ENCODE measurements at regions not wholly inside any gene's neighbourhood (a gene's known extent, or its start where the extent isn't known, plus 50 kb on each side); places are given as distances from the start of the nearest gene placed in this dataset.

DNA sequence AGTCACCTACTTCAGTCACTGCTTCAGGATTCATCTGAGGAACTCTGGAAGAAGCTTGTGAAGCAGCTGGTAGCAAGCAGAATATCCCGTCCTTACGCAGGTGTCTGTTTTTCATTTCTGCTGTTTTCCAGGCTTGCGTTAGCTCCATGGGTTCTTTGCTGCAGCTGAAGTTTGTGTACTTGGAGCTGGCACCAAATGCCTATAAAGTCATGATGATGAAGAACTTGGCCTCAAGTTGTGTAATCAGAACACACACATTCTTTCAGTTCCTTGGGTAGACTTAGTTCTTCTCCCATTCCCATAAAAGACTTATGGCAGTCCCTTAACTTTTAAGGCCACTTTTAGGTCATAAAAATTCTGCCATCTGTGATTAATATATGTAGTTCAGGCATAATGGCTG, 116.7 kb downstream of the LRRC70 start (continued):
- TF ChIP-seq, protein P1, sequence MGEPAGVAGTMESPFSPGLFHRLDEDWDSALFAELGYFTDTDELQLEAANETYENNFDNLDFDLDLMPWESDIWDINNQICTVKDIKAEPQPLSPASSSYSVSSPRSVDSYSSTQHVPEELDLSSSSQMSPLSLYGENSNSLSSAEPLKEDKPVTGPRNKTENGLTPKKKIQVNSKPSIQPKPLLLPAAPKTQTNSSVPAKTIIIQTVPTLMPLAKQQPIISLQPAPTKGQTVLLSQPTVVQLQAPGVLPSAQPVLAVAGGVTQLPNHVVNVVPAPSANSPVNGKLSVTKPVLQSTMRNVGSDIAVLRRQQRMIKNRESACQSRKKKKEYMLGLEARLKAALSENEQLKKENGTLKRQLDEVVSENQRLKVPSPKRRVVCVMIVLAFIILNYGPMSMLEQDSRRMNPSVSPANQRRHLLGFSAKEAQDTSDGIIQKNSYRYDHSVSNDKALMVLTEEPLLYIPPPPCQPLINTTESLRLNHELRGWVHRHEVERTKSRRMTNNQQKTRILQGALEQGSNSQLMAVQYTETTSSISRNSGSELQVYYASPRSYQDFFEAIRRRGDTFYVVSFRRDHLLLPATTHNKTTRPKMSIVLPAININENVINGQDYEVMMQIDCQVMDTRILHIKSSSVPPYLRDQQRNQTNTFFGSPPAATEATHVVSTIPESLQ (CRISPR knock-in tag; IDR thresholded peaks at IDR 0.05), result no peak
- TF ChIP-seq ZBTB21 (CRISPR knock-in tag; IDR thresholded peaks at IDR 0.05; ENCODE audit: borderline replicate concordance), result no peak
- TF ChIP-seq MXD4 (CRISPR knock-in tag; IDR thresholded peaks at IDR 0.05; ENCODE audit: borderline replicate concordance), result no peak
- TF ChIP-seq TEAD1 (CRISPR knock-in tag; IDR thresholded peaks at IDR 0.05), result no peak
- TF ChIP-seq NR3C1 (CRISPR knock-in tag; conservative IDR thresholded peaks at IDR 0.05; ENCODE audit: low read depth), result no peak
- no peak for TF ChIP-seq SOX15 (CRISPR knock-in tag; IDR thresholded peaks at IDR 0.05)

DNA sequence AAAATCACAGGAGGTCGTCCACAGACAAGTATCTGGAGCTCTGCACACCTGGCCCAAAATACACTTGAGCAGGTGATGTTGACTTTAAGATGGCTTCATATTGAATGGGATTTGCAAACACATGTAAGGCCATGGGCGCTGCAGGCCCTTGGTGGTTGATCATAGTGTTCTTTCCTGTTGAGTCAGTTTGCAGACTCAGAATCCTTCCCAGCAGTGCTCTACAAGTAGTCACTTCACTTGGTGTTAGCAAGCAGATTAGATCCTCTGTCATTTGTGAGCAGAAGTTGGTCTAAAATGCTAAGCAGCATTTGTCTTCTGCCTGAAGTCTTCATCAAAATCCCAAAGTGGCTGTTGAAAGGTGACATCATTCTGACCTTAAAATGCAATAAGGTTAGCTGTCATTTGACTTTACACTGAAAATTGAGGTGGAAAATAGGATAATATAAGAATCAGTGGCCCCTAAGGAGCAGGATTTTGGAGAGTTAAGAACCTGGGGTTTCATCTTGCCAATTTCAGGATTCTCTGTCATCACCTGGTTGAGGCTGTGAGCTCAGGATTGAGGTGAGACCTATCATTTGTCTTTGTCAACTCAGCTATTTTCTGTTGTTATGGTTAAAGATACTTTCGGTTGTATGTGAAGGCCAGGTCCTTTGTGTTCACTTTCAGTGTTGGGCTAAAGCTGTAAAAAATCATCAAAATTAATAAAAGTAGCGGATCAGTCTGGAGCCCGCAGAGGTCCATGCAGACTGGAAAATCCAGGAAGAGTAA, 114.5 kb downstream of the LRRC70 start:
- ATAC-seq (no peak), DNase-seq (ENCODE audit: low spot score) (no peak)
- Mint-ChIP-seq H3K27ac (no peak overlapping the region), H3K4me1 (peaks cover 24% of the 10 kb centered on the region), H3K9me3 (peaks cover 17% of the 10 kb centered on the region), H3K36me3 (no peaks in the 10 kb centered on the region), H3K4me3 (no peak overlapping the region), H3K27me3 (ENCODE audit: low read depth) (no peaks in the 10 kb centered on the region; the same call in 1 of the 2 replicates)
- CTCF ChIA-PET, result no interaction called here
- TF ChIP-seq, protein P2, sequence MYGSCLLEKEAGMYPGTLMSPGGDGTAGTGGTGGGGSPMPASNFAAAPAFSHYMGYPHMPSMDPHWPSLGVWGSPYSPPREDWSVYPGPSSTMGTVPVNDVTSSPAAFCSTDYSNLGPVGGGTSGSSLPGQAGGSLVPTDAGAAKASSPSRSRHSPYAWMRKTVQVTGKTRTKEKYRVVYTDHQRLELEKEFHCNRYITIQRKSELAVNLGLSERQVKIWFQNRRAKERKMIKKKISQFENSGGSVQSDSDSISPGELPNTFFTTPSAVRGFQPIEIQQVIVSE (CRISPR knock-in tag; IDR thresholded peaks at IDR 0.05; ENCODE audit: borderline replicate concordance), result no peak
- TF ChIP-seq, protein P3, sequence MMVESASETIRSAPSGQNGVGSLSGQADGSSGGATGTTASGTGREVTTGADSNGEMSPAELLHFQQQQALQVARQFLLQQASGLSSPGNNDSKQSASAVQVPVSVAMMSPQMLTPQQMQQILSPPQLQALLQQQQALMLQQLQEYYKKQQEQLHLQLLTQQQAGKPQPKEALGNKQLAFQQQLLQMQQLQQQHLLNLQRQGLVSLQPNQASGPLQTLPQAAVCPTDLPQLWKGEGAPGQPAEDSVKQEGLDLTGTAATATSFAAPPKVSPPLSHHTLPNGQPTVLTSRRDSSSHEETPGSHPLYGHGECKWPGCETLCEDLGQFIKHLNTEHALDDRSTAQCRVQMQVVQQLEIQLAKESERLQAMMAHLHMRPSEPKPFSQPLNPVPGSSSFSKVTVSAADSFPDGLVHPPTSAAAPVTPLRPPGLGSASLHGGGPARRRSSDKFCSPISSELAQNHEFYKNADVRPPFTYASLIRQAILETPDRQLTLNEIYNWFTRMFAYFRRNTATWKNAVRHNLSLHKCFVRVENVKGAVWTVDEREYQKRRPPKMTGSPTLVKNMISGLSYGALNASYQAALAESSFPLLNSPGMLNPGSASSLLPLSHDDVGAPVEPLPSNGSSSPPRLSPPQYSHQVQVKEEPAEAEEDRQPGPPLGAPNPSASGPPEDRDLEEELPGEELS (CRISPR knock-in tag; IDR thresholded peaks at IDR 0.05), result no peak
- TF ChIP-seq SP1 (CRISPR knock-in tag; conservative IDR thresholded peaks at IDR 0.05) (no peak), ZNF671 (CRISPR knock-in tag; IDR thresholded peaks at IDR 0.05) (no peak), GRHL2 (CRISPR knock-in tag; IDR thresholded peaks at IDR 0.05; ENCODE audit: insufficient replicate concordance, severe bottlenecking) (no peak), CBFB (CRISPR knock-in tag; IDR thresholded peaks at IDR 0.05; ENCODE audit: low read depth) (no peak), ETV6 (CRISPR knock-in tag; IDR thresholded peaks at IDR 0.05) (no peak), JUN (CRISPR knock-in tag; IDR thresholded peaks at IDR 0.05) (no peak), TCF7 (CRISPR knock-in tag; IDR thresholded peaks at IDR 0.05; ENCODE audit: low read depth) (no peak), ZBTB21 (CRISPR knock-in tag; IDR thresholded peaks at IDR 0.05; ENCODE audit: borderline replicate concordance) (no peak), NR3C1 (CRISPR knock-in tag; conservative IDR thresholded peaks at IDR 0.05; ENCODE audit: low read depth) (no peak), NFATC4 (CRISPR knock-in tag; IDR thresholded peaks at IDR 0.05) (no peak), ZNF121 (CRISPR knock-in tag; IDR thresholded peaks at IDR 0.05) (no peak)
- TF ChIP-seq, protein P4, sequence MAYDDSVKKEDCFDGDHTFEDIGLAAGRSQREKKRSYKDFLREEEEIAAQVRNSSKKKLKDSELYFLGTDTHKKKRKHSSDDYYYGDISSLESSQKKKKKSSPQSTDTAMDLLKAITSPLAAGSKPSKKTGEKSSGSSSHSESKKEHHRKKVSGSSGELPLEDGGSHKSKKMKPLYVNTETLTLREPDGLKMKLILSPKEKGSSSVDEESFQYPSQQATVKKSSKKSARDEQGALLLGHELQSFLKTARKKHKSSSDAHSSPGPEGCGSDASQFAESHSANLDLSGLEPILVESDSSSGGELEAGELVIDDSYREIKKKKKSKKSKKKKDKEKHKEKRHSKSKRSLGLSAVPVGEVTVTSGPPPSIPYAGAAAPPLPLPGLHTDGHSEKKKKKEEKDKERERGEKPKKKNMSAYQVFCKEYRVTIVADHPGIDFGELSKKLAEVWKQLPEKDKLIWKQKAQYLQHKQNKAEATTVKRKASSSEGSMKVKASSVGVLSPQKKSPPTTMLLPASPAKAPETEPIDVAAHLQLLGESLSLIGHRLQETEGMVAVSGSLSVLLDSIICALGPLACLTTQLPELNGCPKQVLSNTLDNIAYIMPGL (CRISPR knock-in tag; IDR thresholded peaks at IDR 0.05), result no peak
- TF ChIP-seq, protein P5, sequence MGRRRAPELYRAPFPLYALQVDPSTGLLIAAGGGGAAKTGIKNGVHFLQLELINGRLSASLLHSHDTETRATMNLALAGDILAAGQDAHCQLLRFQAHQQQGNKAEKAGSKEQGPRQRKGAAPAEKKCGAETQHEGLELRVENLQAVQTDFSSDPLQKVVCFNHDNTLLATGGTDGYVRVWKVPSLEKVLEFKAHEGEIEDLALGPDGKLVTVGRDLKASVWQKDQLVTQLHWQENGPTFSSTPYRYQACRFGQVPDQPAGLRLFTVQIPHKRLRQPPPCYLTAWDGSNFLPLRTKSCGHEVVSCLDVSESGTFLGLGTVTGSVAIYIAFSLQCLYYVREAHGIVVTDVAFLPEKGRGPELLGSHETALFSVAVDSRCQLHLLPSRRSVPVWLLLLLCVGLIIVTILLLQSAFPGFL (CRISPR knock-in tag; IDR thresholded peaks at IDR 0.05; ENCODE audit: borderline replicate concordance), result no peak
- TF ChIP-seq, protein P6, sequence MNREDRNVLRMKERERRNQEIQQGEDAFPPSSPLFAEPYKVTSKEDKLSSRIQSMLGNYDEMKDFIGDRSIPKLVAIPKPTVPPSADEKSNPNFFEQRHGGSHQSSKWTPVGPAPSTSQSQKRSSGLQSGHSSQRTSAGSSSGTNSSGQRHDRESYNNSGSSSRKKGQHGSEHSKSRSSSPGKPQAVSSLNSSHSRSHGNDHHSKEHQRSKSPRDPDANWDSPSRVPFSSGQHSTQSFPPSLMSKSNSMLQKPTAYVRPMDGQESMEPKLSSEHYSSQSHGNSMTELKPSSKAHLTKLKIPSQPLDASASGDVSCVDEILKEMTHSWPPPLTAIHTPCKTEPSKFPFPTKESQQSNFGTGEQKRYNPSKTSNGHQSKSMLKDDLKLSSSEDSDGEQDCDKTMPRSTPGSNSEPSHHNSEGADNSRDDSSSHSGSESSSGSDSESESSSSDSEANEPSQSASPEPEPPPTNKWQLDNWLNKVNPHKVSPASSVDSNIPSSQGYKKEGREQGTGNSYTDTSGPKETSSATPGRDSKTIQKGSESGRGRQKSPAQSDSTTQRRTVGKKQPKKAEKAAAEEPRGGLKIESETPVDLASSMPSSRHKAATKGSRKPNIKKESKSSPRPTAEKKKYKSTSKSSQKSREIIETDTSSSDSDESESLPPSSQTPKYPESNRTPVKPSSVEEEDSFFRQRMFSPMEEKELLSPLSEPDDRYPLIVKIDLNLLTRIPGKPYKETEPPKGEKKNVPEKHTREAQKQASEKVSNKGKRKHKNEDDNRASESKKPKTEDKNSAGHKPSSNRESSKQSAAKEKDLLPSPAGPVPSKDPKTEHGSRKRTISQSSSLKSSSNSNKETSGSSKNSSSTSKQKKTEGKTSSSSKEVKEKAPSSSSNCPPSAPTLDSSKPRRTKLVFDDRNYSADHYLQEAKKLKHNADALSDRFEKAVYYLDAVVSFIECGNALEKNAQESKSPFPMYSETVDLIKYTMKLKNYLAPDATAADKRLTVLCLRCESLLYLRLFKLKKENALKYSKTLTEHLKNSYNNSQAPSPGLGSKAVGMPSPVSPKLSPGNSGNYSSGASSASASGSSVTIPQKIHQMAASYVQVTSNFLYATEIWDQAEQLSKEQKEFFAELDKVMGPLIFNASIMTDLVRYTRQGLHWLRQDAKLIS (CRISPR knock-in tag; IDR thresholded peaks at IDR 0.05; ENCODE audit: borderline replicate concordance), result no peak
- TF ChIP-seq, protein P7, sequence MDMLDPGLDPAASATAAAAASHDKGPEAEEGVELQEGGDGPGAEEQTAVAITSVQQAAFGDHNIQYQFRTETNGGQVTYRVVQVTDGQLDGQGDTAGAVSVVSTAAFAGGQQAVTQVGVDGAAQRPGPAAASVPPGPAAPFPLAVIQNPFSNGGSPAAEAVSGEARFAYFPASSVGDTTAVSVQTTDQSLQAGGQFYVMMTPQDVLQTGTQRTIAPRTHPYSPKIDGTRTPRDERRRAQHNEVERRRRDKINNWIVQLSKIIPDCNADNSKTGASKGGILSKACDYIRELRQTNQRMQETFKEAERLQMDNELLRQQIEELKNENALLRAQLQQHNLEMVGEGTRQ (CRISPR knock-in tag; IDR thresholded peaks at IDR 0.05), result no peak
- POLR2A ChIA-PET, result no interaction called here
